BE2C (cell line): ENCODE measurements at regions not wholly inside any gene's neighbourhood (a gene's known extent, or its start where the extent isn't known, plus 50 kb on each side); places are given as distances from the start of the nearest gene placed in this dataset.

Source experiments
- DNase-seq: peaks from one replicate; pipeline ENCODE4 v3.0.0-alpha.2; 2020
- H3K27me3 ChIP-seq: fragments of 250-450 bp; sonication (Bioruptor Pico); 2 replicates; pipeline ENCODE4 v1.5.1; 2020; ENCODE audit warnings: mild to moderate bottlenecking
- H3K36me3 ChIP-seq: fragments of 250-450 bp; sonication (Bioruptor Pico); 2 replicates; pipeline ENCODE4 v1.5.1; 2020; ENCODE audit warnings: mild to moderate bottlenecking
- H3K4me1 ChIP-seq: fragments of 250-450 bp; sonication (Bioruptor Pico); 2 replicates; pipeline ENCODE4 v1.5.1; 2020
- H3K4me3 ChIP-seq: 2 replicates; pipeline ENCODE4 v1.5.1; 2011; ENCODE audit warnings: low read depth, low read length
- H3K9me3 ChIP-seq: fragments of 250-450 bp; sonication (Bioruptor Pico); 2 replicates; pipeline ENCODE4 v1.5.1; 2020
- CTCF ChIP-seq: IDR thresholded peaks from 2 replicates; pipeline ENCODE4 v1.5.1; 2012; ENCODE audit warnings: mild to moderate bottlenecking, low read depth, low read length

GRCh38 chr13:53101883-53102282, 73.3 kb downstream of the OLFM4 start:
- no peak for DNase-seq
- H3K36me3 ChIP-seq: no peaks in the 10 kb centered on the region
- H3K9me3 ChIP-seq: no peaks in the 10 kb centered on the region
- H3K4me3 ChIP-seq: no peak overlapping the region
- no peaks in the 10 kb centered on the region for H3K27me3 ChIP-seq
- TF ChIP-seq CTCF: no peak
- H3K4me1 ChIP-seq: no peaks in the 10 kb centered on the region

- no peaks in the 10 kb centered on the region for H3K36me3 ChIP-seq
- no peak overlapping the region for H3K4me3 ChIP-seq
- no peaks in the 10 kb centered on the region for H3K27me3 ChIP-seq
- TF ChIP-seq CTCF: no peak
- DNase-seq: no peak
- no peaks in the 10 kb centered on the region for H3K4me1 ChIP-seq
- H3K9me3 ChIP-seq: no peaks in the 10 kb centered on the region
These were observed 75.5 kb downstream of the OLFM4 start for GRCh38 chr13:53104136-53104535.

GRCh38 chr13:53105477-53105876, 76.9 kb downstream of the OLFM4 start:
- Histone ChIP-seq H3K36me3 (no peaks in the 10 kb centered on the region), H3K9me3 (no peaks in the 10 kb centered on the region), H3K4me3 (no peak overlapping the region), H3K27me3 (no peaks in the 10 kb centered on the region), H3K4me1 (no peaks in the 10 kb centered on the region)
- no peak for DNase-seq
- no peak for TF ChIP-seq CTCF

GRCh38 chr13:53105890-53106289, 77.3 kb downstream of the OLFM4 start:
- no peaks in the 10 kb centered on the region for H3K4me1 ChIP-seq
- DNase-seq: no peak
- no peak for TF ChIP-seq CTCF
- no peak overlapping the region for H3K4me3 ChIP-seq
- H3K9me3 ChIP-seq: no peaks in the 10 kb centered on the region
- H3K36me3 ChIP-seq: no peaks in the 10 kb centered on the region
- no peaks in the 10 kb centered on the region for H3K27me3 ChIP-seq

- TF ChIP-seq CTCF: no peak
- Histone ChIP-seq H3K27me3 (no peaks in the 10 kb centered on the region), H3K4me1 (no peaks in the 10 kb centered on the region), H3K4me3 (no peak overlapping the region), H3K36me3 (no peaks in the 10 kb centered on the region), H3K9me3 (no peaks in the 10 kb centered on the region)
- DNase-seq: no peak
These were observed 81.6 kb downstream of the OLFM4 start for GRCh38 chr13:53110181-53110580.

GRCh38 chr13:53110614-53111013, 82.0 kb downstream of the OLFM4 start:
- no peaks in the 10 kb centered on the region for H3K27me3 ChIP-seq
- no peaks in the 10 kb centered on the region for H3K4me1 ChIP-seq
- H3K9me3 ChIP-seq: no peaks in the 10 kb centered on the region
- no peak overlapping the region for H3K4me3 ChIP-seq
- H3K36me3 ChIP-seq: no peaks in the 10 kb centered on the region
- no peak for TF ChIP-seq CTCF
- no peak for DNase-seq
